HG03378 (cell line): ENCODE measurements at regions not wholly inside any gene's neighbourhood (a gene's known extent, or its start where the extent isn't known, plus 50 kb on each side); places are given as distances from the start of the nearest gene placed in this dataset.
"Not testable (repeated sequence)": the region's sequence is repeated elsewhere in the genome, so short reads cannot be mapped to it uniquely, and the experiment has no call there.

Source experiments
- ATAC-seq: cut with Tn5 transposase; IDR thresholded peaks from one replicate; pipeline ENCODE4 v1.9.1; 2021; ENCODE audit warnings: mild to moderate bottlenecking, moderate library complexity; ENCODE audit not compliant: unreplicated experiment

DNA sequence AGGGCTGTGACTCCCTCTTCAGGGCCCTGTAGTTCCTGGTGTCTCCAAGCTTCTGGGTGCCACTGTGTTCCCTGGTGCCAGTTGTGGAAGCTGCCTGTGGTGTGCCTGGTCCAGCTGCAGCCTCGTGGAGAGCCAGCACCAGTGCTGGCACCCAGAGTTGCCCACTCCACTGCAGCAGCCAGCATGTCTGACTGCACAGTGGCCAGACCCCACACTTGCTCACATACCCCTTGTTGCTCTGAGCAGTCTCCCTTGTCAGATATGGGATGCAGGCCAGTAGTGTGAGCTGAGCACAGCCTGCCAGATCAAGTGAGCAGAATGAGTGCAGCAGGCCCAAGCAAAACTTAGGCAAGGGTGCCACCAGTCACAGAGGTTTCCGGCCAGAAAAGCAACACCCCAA, 108.6 kb downstream of the ZMAT1 start:
- no peak for ATAC-seq

DNA sequence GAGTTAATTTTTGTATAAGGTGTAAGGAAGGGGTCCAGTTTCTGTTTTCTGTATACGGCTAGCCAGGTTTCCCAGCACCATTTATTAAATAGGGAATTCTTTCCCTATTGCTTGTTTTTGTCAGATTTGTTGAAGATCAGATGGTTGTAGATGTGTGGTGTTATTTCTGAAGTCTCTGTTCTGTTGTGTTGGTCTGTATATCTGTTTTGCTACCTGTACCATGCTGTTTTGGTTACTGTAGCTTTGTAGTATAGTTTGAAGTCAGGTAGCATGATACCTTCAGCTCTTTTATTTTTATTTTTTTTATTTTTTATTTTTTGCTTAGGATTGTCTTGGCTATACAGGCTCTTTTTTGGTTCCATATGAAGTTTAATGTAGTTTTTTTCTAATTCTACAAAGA, 114.1 kb downstream of the ZMAT1 start:
- ATAC-seq, result not testable (repeated sequence)

DNA sequence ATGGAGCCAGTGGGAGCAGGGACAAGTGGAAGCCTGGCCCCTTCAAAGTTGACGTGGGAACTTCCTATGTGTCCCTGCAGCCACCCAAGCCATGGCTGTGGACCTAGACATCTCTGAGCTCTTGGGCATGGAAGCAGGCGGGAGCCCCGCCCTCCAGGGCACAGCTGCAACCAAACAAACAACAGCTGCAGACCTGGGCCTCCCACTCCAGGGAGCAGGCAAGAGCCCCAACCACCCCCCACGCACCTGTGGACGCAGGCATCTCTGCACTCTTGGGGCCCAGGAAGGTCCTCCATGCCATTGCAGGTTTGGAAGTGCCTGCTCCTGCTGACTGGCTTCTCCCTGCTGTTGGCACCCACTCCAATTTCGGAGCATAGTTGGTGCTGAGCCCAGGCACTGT, 118.6 kb downstream of the ZMAT1 start:
- no peak for ATAC-seq

DNA sequence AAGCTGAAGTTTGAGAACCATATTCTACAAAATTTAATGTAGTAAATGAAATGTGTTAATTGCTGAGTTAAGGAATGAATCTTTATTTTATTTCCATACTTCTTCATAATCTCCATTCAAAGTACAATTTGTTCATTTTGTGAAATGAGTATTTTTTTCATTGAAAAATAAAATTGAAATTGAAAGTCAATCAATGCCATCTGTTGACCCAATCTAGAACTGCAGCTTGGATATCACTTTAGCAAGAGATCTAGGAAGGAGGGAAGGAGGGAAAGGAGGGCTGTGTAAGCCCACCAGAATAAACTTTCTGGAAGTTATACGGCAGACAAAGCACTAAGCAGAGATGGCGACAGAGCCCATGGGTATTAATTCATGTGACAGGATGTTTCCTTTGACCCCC, 128.4 kb downstream of the ZMAT1 start:
- no peak for ATAC-seq

DNA sequence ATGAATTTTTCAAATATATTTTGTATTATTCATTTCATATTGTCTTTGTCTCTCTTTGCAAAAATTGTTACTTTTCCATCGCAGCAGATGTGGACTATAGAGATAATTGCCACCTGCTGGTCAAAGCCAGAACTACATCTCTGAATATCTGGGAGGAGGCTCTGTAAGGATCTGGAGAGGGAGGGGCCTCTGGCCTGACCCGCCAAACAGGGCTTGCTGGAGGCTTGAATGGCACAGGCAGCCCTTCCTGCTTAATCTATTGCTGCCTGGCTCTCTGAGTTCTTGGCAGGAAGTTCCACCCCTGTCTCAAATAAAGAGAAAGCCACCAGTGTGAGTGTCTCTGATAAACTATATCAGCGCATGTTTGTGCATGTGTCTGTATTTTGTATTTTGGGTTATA, 132.4 kb downstream of the ZMAT1 start:
- peak; percentile 98 for ATAC-seq

DNA sequence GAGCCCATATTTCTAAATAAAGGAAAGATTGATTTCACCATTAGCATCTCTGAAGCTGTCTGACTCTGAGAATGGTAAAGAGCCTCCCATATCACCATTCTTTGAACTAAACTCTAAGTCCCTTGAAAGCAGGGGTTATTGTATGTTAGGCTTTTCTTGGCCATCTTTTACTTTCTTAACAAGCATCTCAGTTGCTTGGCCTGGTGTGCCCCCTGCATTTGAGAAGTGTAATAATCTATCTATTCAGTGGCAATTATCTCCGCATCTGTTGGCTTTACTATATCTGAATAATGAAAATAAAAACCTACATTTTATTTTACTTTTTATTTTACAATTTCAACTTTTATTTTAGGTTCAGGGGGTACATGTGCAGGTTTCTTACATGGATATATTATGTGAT, 128.3 kb upstream of the ARMCX2 start:
- ATAC-seq, result no peak

DNA sequence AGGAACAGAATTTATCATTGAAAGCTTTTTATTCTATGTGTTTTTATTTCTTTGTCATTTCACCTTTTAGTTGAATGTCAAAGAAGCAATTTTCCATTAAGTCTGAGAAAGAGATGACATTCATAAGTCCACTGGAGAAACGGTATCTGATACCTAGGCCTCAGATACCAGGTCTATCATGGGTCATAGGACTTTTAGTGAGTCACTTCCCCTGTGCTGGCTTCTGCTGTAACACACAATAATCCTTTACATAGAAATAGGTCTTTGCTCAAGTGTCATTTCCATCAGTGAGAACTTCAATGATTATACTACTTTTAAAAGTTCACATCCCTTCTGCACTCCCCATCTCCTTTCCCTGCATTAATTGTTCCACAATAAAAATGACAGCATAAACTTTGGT, 125.5 kb upstream of the ARMCX2 start:
- ATAC-seq, result no peak

DNA sequence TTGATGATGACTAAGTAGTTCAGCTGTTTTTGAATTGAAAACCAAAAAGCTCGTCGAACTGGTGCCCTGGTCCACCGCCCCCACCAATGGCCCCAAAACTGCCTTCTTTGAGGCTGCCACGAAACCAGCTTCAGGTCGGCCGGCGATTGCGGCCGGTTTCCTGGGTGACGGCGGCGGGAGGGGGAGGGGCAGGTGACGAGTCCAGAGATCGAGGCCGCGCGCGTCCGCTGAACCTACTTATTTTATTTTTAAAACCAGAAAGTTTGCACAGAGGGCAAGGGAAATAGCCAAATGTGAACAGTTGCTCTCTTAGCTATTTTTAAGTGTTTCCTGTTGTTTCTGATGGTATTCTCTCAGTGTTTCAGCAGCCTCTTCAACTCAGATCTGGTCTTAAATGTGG, 120.8 kb upstream of the ARMCX2 start:
- not testable (repeated sequence) for ATAC-seq

DNA sequence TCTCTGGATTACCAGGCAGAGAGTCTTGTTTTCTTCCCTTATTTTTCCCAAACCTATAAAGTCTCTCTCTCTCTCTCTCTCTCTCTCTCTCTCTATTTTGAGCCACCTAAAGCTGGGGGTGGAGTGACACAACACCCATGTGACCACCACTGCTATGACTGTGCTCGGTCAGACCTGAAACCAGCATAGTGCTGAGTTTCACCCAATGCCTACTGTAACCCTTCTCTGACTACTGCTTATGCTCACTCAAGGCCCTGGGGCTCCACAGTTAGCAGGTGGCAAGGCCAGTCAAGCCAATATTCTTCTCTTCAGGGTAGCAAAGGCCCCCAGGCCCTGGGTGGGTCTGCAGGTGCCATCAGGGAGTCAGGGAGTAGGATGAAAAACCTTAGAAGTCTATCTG, 114.7 kb upstream of the ARMCX2 start:
- peak; percentile 100 for ATAC-seq

DNA sequence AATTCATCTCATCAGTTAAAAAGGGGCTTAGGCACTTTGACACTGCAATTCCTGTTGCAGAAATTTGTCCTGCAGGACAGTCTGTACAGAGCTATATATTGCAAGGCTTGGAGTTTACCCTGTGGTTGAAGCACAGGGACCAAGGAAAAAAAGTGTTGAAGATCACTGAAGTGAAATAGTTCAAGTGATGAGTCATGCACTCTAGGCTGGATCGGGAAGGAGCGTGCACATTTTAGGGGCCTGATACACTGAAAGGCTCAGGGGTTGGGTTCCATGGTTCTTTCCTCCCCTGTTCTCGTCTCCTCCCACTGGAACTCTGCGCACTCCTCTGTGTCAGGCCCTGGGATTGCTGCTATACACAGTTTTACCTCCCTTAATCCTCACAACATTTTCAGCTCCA, 104.9 kb upstream of the ARMCX2 start:
- no peak for ATAC-seq

DNA sequence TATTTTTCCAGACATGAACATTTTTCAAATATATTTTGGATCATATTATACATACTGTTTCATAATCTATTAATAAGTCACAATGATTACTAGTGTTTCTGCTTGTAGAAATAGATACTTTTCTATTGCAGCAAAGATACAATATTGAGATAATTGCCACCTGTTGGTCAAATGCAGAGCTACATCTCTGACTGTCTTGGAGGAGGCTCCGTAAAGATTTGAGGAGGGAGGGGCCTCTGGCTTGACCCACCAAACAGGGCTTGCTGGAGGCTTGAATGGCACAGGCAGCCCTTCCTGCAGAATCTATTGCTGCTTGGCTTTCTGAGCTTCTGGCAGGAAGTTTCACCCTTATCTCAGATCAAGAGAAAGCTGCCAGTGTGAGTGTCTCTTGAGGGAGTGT, 99.3 kb upstream of the ARMCX2 start:
- peak; percentile 78 for ATAC-seq

DNA sequence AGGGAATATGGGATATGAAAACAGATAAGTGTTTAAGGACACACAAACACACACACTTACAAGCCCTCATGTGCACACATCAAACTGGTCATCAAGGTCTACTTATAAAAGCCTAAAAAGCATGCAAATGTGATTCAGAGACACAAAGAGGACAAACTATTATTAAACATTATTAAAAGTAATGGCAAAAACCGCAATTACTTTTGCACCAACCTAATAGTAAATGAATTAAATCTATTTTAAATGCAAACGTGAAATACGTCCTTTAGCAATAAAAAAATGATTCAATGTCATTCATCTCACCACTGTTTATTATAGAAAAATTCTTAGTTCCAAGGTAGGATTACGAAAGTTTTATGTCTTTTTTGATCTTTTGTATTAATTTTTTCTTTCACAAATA, 91.1 kb upstream of the ARMCX2 start:
- no peak for ATAC-seq

DNA sequence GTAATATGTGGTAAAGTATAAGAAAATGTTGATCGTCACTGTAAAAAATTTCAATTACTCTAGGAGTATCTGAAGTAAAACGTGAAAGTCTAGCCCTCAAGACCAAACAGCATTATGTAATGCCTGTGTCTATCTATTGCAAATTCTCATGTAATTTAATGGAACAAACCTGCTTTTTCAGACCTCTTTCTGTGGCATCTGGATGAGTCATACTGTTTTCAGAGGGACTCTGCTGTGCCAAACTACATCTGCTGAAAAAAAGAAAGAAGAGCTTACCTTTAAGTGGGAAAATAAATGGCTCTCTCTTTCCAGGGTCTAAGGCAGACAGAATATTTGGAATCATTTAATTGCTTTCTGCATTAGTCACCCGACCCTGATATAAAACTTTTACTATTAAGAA, 89.8 kb upstream of the ARMCX2 start:
- no peak for ATAC-seq

DNA sequence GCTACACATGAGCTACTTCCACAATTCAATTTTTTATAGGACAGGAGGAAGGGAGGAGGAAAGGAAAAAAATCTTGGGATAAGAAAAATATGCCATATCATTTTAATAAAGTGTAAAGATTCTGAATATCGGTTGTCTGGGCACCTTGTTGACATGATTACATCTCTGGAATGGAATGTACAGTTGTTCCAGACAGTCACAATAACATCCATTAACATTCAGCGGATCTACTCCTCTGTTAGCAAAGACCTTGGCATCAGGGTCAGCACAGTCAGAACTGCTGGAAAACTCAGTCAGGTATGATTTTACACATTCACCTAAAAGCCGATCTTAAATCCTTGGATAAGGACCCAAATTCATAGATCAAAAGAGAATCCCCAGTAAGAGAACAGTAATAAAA, 85.4 kb upstream of the ARMCX2 start:
- ATAC-seq, result no peak

DNA sequence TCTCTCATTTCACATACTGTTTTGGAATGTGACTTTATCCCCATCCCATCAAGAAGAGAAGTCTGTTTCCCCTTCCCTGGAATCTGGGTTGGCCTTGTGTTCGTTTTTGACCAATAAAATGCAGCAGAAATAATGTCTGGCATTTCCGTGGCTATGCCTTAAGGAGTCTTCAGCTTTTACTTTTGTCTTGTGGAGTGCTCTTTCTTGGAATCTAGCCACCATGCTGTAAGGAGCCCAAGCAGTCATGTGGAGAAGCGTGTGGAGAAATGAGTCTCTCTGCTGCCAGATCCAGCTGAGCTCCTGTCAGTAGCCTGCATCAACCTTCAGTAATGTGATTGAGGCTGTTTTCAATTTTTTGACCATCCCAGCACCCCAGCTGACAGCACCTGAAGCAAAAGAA, 84.4 kb upstream of the ARMCX2 start:
- ATAC-seq, result no peak

DNA sequence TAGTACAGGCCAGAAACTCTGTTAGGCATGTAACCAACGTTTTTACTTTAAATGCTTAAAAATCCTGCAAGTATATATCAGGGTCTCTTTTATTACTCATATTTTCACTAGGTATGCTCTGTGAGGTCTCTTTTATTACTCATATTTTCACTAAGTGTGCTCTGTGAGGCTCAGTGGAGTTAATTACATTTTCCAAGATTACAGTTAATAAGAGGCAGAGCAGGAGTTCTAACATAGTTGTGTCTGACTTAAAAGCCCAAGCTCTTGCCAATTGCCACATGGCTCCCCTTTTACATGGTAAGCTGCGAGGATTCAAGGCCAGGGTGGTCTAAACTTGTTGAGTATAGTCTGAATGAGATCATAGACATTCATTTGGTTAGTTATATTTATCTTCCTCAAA, 81.0 kb upstream of the ARMCX2 start:
- ATAC-seq, result no peak

DNA sequence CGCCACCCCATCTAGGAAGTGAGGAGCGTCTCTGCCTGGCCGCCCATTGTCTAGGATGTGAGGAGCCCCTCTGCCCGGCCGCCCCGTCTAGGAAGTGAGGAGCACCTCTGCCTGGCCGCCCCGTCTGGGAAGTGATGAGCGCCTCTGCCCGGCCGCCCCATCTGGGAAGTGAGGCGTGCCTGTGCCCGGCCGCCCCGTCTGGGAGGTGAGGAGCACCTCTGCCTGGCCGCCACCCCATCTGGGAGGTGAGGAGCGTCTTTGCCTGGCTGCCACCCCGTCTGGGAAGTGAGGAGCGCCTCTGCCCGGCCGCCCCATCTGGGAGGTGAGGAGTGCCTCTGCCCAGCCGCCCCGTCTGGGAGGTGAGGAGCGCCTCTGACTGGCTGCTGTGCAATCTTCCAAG, 79.2 kb upstream of the ARMCX2 start:
- not testable (repeated sequence) for ATAC-seq

DNA sequence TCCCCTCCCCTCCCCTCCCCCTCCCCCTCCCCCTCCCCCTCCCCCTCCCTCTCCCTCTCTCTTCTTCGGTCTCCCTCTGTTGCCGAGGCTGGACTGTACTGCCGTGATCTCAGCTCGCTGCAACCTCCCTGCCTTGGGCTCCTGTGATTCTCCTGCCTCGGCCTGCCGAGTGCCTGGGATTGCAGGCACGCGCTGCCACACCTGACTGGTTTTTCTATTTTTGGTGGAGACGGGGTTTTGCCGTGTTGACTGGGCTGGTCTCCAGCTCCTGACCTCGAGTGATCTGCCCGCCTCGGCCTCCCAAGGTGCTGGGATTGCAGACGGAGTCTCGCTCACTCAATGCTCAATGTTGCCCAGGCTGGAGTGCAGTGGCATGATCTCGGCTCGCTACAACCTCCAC, 78.8 kb upstream of the ARMCX2 start:
- ATAC-seq, result not testable (repeated sequence)

DNA sequence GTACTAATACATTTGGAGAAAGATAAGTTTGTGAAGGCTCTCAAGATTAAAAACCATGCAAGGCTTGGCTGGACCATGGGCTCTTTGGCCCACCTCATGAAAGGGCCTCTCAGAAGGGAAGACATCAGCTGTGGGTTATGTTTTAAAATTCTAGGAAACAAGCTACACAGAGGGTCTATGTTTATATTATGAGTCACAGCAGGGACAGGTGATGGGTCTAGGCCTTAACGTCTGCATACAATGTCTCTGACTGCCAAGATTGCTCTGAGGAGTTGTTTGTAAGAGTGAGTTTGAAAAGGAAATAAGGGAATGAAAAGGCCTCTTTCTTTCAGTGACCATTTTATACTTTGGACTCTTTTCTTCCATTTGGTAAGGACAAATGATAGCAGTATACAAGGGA, 77.0 kb upstream of the ARMCX2 start:
- no peak for ATAC-seq

DNA sequence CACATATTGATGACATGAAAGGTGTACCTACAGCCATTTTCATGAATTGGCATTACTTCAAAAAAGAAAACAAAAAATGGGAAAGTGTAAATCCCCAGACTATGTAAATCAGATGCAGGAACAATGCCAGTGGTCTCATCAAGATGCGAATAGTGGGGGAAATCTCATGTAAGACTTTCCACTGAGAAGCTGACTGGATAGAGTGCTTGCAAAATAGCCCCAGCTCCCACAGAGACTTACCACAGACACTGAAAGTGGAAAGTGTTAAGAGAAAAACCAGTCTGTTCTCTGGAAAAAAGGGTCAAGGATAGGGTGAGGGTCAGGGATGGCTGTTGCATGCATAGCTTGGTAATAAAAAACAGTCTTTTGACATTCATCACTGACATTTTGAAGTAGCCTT, 73.2 kb upstream of the ARMCX2 start:
- no peak for ATAC-seq

DNA sequence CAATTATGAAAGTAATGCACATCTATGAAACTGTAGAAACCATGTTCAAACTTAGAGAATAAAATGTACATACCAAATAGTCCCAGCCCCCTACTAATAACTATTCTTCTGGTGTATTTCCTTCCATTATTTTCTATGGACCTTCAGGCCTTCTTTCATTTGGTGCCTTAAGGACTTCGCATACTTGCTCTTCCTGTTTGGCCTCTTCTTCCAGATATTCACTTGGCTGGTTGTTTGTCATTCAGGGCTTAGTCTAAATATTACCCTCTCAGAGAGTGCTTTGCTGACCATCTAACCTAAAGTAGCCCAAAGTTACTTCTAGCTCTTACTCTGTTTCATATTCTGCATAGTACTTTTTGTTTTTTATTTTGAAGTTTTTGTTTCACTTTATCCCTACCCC, 70.3 kb upstream of the ARMCX2 start:
- no peak for ATAC-seq
